GM12864 (cell line): ENCODE measurements at regions not wholly inside any gene's neighbourhood (a gene's known extent, or its start where the extent isn't known, plus 50 kb on each side); places are given as distances from the start of the nearest gene placed in this dataset.

Experiments
- DNase-seq: peaks from one replicate; pipeline ENCODE4 v3.0.0-alpha.2; 2011; ENCODE audit warnings: low read depth
- H3K4me3 ChIP-seq: 2 replicates; pipeline ENCODE4 v1.5.1; 2011; ENCODE audit warnings: mild to moderate bottlenecking, low read depth, low read length, control low read depth
- TF ChIP-seq, protein P1 (sequence below): IDR thresholded peaks from 2 replicates; pipeline ENCODE4 v1.5.1; 2011; ENCODE audit warnings: low read depth, mild to moderate bottlenecking, moderate library complexity, low read length, control low read depth, inconsistent platforms; ENCODE audit errors: missing control alignments

DNA sequence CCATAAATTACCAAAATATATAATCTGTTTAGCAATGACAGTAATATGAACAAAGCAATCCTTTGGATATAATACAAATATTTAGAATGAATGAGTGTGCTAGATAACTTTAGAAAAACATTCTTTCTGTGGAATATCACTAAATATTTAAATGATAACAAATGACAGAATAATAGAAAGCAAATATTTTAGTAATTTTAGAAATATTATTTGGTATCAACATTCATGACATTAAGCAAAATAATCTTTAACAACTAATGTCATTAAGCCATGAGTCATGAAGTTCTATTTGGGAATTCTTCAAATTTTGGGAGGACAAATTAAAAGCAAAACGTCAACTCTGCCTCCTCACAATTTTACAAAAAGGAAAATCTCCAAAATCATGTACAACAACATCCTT, 844.8 kb upstream of the LRRN3 start:
- no peak for DNase-seq
- TF ChIP-seq, protein P1, sequence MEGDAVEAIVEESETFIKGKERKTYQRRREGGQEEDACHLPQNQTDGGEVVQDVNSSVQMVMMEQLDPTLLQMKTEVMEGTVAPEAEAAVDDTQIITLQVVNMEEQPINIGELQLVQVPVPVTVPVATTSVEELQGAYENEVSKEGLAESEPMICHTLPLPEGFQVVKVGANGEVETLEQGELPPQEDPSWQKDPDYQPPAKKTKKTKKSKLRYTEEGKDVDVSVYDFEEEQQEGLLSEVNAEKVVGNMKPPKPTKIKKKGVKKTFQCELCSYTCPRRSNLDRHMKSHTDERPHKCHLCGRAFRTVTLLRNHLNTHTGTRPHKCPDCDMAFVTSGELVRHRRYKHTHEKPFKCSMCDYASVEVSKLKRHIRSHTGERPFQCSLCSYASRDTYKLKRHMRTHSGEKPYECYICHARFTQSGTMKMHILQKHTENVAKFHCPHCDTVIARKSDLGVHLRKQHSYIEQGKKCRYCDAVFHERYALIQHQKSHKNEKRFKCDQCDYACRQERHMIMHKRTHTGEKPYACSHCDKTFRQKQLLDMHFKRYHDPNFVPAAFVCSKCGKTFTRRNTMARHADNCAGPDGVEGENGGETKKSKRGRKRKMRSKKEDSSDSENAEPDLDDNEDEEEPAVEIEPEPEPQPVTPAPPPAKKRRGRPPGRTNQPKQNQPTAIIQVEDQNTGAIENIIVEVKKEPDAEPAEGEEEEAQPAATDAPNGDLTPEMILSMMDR: no peak
- H3K4me3 ChIP-seq: no peak overlapping the region

DNA sequence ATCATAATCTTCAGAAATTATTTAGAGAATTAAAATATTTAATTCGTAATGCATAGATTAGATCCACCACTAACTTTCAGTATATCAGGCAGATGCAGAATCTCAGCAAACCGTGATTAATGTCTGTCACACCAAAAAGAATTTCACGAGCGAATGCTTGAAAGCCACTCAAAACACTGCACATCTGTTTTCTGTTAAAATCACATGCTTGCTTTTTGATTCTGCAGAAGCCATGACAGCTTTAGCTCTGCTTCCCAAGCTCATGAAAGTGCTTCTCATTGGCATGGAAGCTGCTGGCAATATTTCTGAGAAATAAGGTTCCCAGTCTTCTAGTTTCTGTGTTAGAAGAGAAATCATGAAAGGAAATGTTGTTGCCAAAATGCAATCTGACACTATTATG, 837.8 kb upstream of the LRRN3 start:
- TF ChIP-seq, protein P1: no peak
- no peak for DNase-seq
- no peak overlapping the region for H3K4me3 ChIP-seq

- TF ChIP-seq, protein P1: no peak
- H3K4me3 ChIP-seq: no peak overlapping the region
- no peak for DNase-seq
Measured at GRCh38 chr7:110257673-110258072, 833.3 kb upstream of the LRRN3 start.

DNA sequence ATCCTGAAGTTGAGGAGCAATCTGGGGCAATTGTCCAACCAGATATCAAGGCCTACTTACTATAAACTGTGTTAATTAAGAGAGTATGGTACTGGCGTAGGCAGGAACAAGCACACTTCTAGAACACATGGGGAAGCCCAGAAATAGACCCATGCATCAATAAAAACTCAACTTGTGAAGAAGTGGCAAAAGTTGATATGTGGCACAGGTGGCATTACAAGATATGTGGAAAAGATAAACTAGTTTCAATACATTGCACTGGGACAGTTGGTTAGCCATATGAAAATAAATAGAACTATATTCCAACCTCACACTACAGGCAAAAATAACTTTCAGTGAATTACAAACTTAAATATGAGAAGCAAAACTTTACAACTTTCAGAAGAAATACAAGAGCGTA, 828.7 kb upstream of the LRRN3 start:
- H3K4me3 ChIP-seq: no peak overlapping the region
- TF ChIP-seq, protein P1: no peak
- no peak for DNase-seq

GRCh38 chr7:110264288-110264687, 826.6 kb upstream of the LRRN3 start:
- TF ChIP-seq, protein P1: no peak
- H3K4me3 ChIP-seq: no peak overlapping the region
- DNase-seq: no peak

GRCh38 chr7:110281362-110281761, 809.6 kb upstream of the LRRN3 start:
- no peak for DNase-seq
- no peak overlapping the region for H3K4me3 ChIP-seq
- TF ChIP-seq, protein P1: no peak

- H3K4me3 ChIP-seq: no peak overlapping the region
- TF ChIP-seq, protein P1: no peak
- DNase-seq: no peak
Measured at GRCh38 chr7:110283056-110283455, 807.9 kb upstream of the LRRN3 start.
